ENCODE measurements at regions not wholly inside any gene's neighbourhood (a gene's known extent, or its start where the extent isn't known, plus 50 kb on each side); places are given as distances from the start of the nearest gene placed in this dataset.
"Not testable (repeated sequence)": the region's sequence is repeated elsewhere in the genome, so short reads cannot be mapped to it uniquely, and the experiment has no call there.

- no peak for TF ChIP-seq CTCF (IDR thresholded peaks at IDR 0.05; ENCODE audit: low read depth, low read length, missing control alignments)
- DNase-seq (ENCODE audit: low read depth), result no peak
- no peak overlapping the region for H3K4me3 ChIP-seq (ENCODE audit: low read depth, low read length)
- in situ Hi-C loops (cut with HindIII; ENCODE audit: low sequenced_read_pairs), result no loop called here
These were observed 84.7 kb upstream of the BRD7 start for GRCh38 chr16:50453446-50453845.

DNA sequence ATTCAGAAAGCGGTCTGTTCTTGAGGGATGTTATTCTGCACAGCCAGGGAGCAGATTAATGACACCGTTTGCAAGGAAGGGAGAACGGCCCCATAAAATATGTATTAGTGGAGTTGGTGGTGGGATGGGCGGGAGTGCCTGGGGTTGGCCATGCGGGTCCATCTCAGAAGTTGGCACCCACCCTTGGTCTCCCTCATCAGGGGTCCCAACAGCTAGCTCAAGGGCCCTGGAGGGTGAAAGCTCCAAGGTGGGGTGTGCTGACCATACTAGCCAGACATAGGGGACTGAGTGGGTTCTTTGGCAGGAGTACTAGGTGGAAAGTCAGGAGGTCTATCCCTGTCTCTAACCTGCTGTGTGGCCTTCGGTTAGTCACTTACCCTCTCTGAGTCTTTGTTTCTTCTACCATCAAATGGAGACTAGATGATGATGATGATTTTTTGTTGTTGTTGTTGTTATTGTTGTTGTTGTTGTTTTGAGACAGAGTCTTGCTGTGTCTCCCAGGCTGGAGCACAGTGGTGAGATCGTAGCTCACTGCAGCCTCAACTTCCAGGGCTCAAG, 83.2 kb upstream of the BRD7 start:
- in situ Hi-C loops (cut with HindIII; ENCODE audit: low sequenced_read_pairs), result no loop called here
- TF ChIP-seq CTCF (IDR thresholded peaks at IDR 0.05; ENCODE audit: low read depth, low read length, missing control alignments), result no peak
- H3K4me3 ChIP-seq (ENCODE audit: low read depth, low read length), result no peak overlapping the region
- no peak for DNase-seq (ENCODE audit: low read depth)

DNA sequence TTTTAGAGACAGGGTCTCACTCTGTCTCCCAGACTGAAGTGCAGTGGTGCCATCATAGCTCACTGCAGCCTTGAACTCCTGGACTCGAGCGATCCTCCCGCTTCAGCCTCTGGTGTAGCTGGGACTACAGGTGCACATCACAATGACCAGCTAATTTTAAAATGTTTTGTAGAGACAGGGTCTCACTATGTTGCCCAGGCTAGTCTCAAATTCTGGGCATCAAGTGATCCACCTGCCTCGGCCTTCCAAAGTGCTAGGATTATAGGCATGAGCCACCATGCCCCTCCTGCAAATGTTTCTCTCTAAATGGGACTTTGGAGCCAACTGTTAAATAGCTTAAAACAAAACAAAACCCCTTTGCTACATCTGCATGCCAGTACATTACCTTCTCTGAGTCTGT, 82.2 kb upstream of the BRD7 start:
- no peak for TF ChIP-seq CTCF (IDR thresholded peaks at IDR 0.05; ENCODE audit: low read depth, low read length, missing control alignments)
- in situ Hi-C loops (cut with HindIII; ENCODE audit: low sequenced_read_pairs), result no loop called here
- DNase-seq (ENCODE audit: low read depth), result no peak

GRCh38 chr16:50449800-50450199, 81.0 kb upstream of the BRD7 start:
- TF ChIP-seq CTCF (IDR thresholded peaks at IDR 0.05; ENCODE audit: low read depth, low read length, missing control alignments), result no peak
- in situ Hi-C loops (cut with HindIII; ENCODE audit: low sequenced_read_pairs), result no loop called here

More for the DNA sequence above, 82.2 kb upstream of the BRD7 start:
- no peak overlapping the region for H3K4me3 ChIP-seq (ENCODE audit: low read depth, low read length)

GRCh38 chr16:50448981-50449380, 80.2 kb upstream of the BRD7 start:
- no peak for DNase-seq (ENCODE audit: low read depth)
- TF ChIP-seq CTCF (IDR thresholded peaks at IDR 0.05; ENCODE audit: low read depth, low read length, missing control alignments), result no peak
- in situ Hi-C loops (cut with HindIII; ENCODE audit: low sequenced_read_pairs), result no loop called here
- H3K4me3 ChIP-seq (ENCODE audit: low read depth, low read length), result no peak overlapping the region

More at GRCh38 chr16:50449800-50450199, 81.0 kb upstream of the BRD7 start:
- no peak for DNase-seq (ENCODE audit: low read depth)
- H3K4me3 ChIP-seq (ENCODE audit: low read depth, low read length), result no peak overlapping the region

DNA sequence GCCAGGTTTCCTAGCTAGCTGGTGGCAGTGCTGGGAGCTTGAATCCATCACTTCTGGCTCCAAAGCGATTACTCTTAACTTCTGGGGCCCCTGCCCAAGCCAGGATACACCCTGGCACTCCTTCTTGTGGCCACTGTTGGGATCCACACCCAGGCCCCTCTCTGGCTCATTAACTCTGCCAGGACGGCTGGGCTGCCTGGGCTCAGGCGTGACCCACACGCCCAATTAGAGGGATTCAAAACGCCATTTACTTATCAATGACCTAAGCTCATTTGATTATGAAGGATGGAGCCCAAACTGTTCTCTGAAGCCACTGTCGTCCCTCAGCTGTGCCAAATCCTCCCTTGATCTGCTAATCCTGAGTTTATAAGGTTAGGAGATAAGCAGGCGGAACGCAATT, 79.7 kb upstream of the BRD7 start:
- TF ChIP-seq CTCF (IDR thresholded peaks at IDR 0.05; ENCODE audit: low read depth, low read length, missing control alignments), result no peak
- in situ Hi-C loops (cut with HindIII; ENCODE audit: low sequenced_read_pairs), result no loop called here
- DNase-seq (ENCODE audit: low read depth), result no peak
- H3K4me3 ChIP-seq (ENCODE audit: low read depth, low read length), result no peak overlapping the region

DNA sequence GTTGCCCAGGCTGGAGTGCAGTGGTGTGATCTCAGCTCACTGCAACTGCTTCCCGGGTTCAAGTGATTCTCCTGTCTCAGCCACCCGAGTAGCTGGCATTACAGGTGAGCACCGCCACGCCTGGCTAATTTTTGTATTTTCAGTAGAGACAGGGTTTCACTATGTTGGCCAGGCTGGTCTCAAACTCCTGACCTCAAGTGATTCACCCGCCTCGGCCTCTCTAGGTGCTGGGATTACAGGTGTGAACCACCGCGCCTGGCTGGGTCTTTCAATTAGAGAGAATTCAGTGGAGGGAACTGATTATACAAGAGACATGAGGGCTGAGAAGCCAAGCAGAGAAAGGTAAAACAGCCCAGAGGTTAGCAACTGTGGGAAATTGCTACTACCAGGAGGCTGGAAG, 78.6 kb upstream of the BRD7 start:
- H3K4me3 ChIP-seq (ENCODE audit: low read depth, low read length); DNase-seq (ENCODE audit: low read depth); in situ Hi-C loops (cut with HindIII; ENCODE audit: low sequenced_read_pairs): not testable (repeated sequence)
